OCI-LY7 (cell line): ENCODE measurements at regions not wholly inside any gene's neighbourhood (a gene's known extent, or its start where the extent isn't known, plus 50 kb on each side); places are given as distances from the start of the nearest gene placed in this dataset.

Source experiments
- CTCF ChIP-seq: fragments of 200-600 bp; sonication (generic); conservative IDR thresholded peaks from 2 replicates; pipeline ENCODE4 v1.5.1; 2014; ENCODE audit warnings: mild to moderate bottlenecking, antibody characterized with exemption, low read length, moderate library complexity, mixed read lengths
- EZH2phosphoT487 ChIP-seq: fragments of 200-600 bp; sonication (generic); IDR thresholded peaks from 2 replicates; pipeline ENCODE4 v1.6.1; 2018; ENCODE audit warnings: low read depth, borderline replicate concordance, mild to moderate bottlenecking, mixed run types, antibody characterized with exemption, low read length, moderate library complexity, mixed read lengths

GRCh38 chr2:105631922-105632321 is 112.8 kb upstream of the NCK2 start:
- TF ChIP-seq CTCF (no peak), EZH2phosphoT487 (no peak)
